Hematopoietic multipotent progenitor cell treated with erythropoietin and hydrocortisone succinate and interleukin-3 and kit ligand, for 8 days (in vitro differentiated cells): ENCODE measurements at regions not wholly inside any gene's neighbourhood (a gene's known extent, or its start where the extent isn't known, plus 50 kb on each side); places are given as distances from the start of the nearest gene placed in this dataset.

Source experiments
- DNase-seq: peaks from one replicate; pipeline ENCODE4 v3.0.0-alpha.2; 2015

- no peak for DNase-seq
Observed at GRCh38 chr5:98992552-98992951, 63.7 kb upstream of the CHD1 start.

GRCh38 chr5:98989727-98990126 lies 60.9 kb upstream of the CHD1 start:
- no peak for DNase-seq

- DNase-seq = no peak
Observed at GRCh38 chr5:98986587-98986986, 57.8 kb upstream of the CHD1 start.

GRCh38 chr5:98982880-98983279 lies 54.1 kb upstream of the CHD1 start:
- DNase-seq = no peak
